GM19463 (cell line): ENCODE measurements at regions not wholly inside any gene's neighbourhood (a gene's known extent, or its start where the extent isn't known, plus 50 kb on each side); places are given as distances from the start of the nearest gene placed in this dataset.

Experiments used
- ATAC-seq: cut with Tn5 transposase; IDR thresholded peaks from one replicate; pipeline ENCODE4 v1.9.1; 2021; ENCODE audit warnings: mild to moderate bottlenecking, moderate library complexity; ENCODE audit not compliant: unreplicated experiment

DNA sequence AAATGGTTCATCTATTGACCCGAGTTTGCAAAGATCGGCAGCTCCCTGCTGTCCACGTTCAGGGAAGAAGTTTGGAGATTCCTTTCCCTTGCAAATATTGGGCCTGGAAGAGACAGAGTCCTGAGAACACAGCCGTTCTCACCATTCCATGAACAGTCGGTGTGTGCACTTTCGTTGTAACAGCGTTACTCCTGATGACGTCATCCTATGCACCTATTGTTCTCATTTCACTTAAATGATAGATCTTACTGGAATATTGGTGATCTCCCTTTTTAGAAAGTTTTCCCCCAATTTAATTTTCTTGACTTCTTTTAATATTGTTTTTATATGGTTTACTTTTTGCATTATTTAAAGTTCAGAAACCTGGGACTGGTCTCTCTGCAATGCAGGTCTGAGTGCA, 320.7 kb upstream of the PFKP start:
- no peak for ATAC-seq

DNA sequence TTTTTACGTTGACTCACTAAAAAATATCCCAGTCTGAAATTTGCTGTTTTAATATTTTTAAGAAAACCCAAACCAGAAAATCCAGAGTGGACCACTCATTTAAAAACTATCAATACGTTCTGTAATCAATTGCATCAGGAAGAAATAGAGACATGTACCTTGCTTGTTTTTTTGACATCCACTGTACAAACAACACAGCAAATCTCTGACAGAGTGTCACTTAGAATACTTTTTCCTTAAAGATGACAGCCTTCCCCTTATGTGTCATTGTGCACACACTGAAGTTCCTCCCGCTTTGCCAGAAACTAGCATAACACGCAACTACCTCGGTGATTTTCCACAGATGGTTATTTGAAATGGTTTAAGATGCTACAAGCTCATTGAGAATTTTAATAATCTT, 321.7 kb upstream of the PFKP start:
- no peak for ATAC-seq

- no peak for ATAC-seq
These were observed 322.7 kb upstream of the PFKP start for GRCh38 chr10:2744547-2745200.

- ATAC-seq: no peak
These were observed 332.7 kb upstream of the PFKP start for GRCh38 chr10:2734603-2735002.

DNA sequence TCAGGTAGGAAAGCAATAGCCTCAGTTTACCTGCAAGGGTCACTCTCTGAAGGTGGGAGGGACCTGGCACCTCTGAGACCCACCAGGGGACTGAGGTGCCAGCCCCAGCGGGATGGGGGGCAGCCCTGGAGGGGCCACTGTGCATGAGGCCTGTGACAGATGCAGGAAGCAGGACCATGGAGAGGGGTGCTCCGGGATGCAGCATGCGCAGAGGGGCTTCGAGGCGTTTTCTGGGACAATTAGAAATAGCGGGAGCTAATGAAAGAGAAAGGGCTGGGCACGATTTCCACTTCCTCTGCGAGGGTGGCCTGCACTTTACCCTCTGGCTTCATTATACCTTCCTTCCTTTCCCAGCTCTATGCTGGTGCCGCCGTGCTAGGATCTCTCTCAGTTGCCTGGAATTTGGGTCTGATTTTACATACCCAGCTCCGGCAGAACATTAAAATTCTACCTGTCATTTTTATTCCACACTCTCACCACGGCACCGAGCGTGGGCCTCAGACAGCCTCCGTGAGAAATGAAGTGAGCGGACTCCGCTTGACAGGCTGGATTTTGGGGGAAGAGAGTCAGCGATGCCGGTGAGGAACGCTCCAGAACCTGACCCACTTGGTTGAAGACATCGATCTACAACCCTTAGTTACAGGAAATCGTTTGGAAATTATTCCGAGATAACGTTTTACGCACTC, 333.9 kb upstream of the PFKP start:
- no peak for ATAC-seq

GRCh38 chr10:2731940-2732339, 335.4 kb upstream of the PFKP start:
- ATAC-seq: no peak

DNA sequence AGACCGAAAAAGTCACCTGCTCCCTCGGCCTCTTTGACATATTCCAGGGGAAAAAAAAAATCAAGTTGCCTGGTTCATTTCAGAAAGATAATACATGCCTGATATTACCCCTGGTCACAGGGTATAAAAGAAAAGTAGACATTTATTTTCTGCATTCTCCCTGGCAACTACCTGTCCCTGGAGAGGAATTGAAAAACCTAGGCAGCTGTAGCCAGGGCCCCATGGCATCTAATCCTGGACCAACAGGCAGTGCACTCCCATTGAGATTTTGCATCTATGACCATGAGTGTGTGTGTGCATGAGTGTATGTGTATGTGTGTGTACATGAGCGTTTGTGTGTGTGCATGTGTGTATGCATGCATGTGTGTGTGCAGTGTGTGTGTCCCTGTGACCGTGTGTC, 338.2 kb upstream of the PFKP start:
- no peak for ATAC-seq

DNA sequence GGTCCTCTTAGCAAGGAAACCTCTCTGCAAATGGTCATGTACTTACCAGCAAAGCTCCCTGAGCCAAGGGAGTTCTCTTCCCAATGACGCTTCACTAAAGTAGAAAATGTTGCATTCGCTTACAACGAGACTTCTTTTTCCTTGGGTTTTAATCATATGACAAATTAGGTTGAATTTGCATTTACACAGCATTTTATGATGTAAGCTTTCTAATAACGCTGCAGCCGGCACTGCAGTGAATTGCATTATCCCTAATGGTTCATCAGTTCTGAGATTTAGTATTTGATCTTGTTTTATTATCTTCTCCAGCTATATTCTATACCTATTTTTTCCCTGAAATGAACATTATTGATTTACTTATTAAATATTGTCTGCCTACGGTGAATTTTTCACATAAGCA, 339.3 kb upstream of the PFKP start:
- no peak for ATAC-seq

- ATAC-seq: no peak
These were observed 350.8 kb upstream of the PFKP start for GRCh38 chr10:2716596-2716995.

GRCh38 chr10:2714597-2714996, 352.8 kb upstream of the PFKP start:
- no peak for ATAC-seq

- no peak for ATAC-seq
These were observed 363.4 kb upstream of the PFKP start for GRCh38 chr10:2703953-2704352.

DNA sequence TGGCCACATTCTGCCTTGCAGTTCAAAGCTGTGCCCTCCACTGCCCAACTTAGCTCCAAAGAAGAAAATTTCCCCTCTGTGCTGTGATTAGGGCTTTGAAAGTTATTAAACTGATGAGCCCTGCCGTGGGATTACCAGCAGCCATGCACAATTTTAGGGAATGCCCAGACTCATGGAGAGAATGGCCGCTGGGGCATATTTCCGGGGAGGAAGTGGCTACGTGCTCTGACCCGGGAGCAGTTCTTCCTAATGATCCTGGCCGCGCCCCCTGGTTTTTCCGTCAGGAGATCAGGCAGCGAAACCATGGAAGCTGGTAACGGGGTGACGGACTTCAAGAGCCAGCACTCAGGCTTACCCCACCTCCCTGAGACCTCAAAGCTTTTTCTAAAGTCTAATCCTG, 365.5 kb upstream of the PFKP start:
- no peak for ATAC-seq

GRCh38 chr10:2700626-2701305, 366.6 kb upstream of the PFKP start:
- peak; percentile 90 for ATAC-seq

GRCh38 chr10:2688958-2689357, 378.4 kb upstream of the PFKP start:
- ATAC-seq: no peak

DNA sequence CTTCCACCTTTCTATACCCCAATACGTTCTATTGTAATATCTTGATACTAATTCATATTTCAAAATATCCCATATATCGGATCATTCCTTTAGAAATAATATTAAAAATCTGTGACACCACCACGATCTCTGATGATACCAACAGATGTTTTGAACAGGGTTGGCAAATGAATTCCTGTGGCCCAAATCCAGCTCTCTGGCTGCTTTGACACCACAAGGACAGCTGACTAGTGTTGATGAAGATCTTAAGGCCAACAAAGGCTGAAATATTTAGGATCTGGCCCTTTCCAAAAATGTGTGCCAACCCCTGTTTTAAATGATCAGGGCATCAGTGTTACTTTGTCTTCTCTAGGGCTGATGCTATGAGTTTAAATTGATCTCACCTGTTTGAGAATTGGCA, 380.7 kb upstream of the PFKP start:
- no peak for ATAC-seq

DNA sequence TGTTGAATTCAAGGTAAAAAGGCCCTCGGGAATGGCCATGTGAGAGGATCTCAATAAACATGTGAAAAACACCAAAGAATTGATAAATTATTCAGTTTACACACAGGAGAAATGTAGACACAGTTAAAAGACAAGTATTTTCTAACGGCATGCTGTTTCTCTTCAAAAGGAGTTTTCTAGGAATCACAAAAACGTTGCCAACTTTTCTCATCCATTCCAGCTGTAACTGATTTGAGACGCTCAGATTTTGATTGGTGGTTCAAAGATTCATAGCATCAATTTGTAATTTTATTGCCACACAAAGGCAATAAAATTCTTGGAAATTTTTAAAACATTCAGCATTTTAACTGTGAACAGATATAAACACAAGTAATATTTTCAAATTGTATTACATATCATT, 384.9 kb upstream of the PFKP start:
- ATAC-seq: no peak

- no peak for ATAC-seq
These were observed 385.5 kb upstream of the PFKP start for GRCh38 chr10:2681891-2682290.

- no peak for ATAC-seq
These were observed 386.5 kb upstream of the PFKP start for GRCh38 chr10:2680821-2681220.

GRCh38 chr10:2679646-2680045, 387.7 kb upstream of the PFKP start:
- no peak for ATAC-seq

- ATAC-seq: no peak
These were observed 390.9 kb upstream of the PFKP start for GRCh38 chr10:2676455-2676854.

DNA sequence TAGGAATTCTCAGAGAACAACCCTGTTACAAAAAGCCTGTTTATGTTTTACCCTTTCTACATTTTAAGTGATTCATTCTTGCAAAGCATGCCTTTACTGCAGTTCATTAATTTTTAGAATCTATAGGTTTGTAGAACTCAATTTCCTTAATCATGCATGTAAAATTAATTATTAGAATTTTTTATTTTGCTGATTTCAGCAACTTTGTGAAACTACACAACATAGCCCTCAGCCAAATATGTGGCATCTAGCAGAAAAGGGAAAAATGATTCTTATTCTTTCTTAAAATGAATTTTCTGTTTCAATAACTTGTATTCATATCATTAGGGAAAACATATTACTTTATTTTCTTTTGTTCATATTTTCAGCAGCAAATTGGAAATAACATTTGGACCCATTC, 392.9 kb upstream of the PFKP start:
- ATAC-seq: no peak

- ATAC-seq: no peak
These were observed 396.5 kb upstream of the PFKP start for GRCh38 chr10:2670864-2671263.
